DOHH2 (cell line): ENCODE measurements at regions not wholly inside any gene's neighbourhood (a gene's known extent, or its start where the extent isn't known, plus 50 kb on each side); places are given as distances from the start of the nearest gene placed in this dataset.

Experiments
- CTCF ChIP-seq: fragments of 200-600 bp; sonication (generic); IDR thresholded peaks from one replicate; pipeline ENCODE4 v1.5.1; 2014; ENCODE audit warnings: antibody characterized with exemption, mild to moderate bottlenecking, low read depth, low read length; ENCODE audit not compliant: poor library complexity, severe bottlenecking
- EZH2phosphoT487 ChIP-seq: fragments of 200-600 bp; sonication (generic); IDR thresholded peaks from 2 replicates; pipeline ENCODE4 v1.6.1; 2017; ENCODE audit warnings: borderline replicate concordance, mild to moderate bottlenecking, antibody characterized with exemption, low read length, moderate library complexity, mixed read lengths

- TF ChIP-seq CTCF (no peak), EZH2phosphoT487 (no peak)
These were observed 114.8 kb downstream of the TBXT start for GRCh38 chr6:166052837-166053236.
